ENCODE measurements at regions not wholly inside any gene's neighbourhood (a gene's known extent, or its start where the extent isn't known, plus 50 kb on each side); places are given as distances from the start of the nearest gene placed in this dataset.

DNA sequence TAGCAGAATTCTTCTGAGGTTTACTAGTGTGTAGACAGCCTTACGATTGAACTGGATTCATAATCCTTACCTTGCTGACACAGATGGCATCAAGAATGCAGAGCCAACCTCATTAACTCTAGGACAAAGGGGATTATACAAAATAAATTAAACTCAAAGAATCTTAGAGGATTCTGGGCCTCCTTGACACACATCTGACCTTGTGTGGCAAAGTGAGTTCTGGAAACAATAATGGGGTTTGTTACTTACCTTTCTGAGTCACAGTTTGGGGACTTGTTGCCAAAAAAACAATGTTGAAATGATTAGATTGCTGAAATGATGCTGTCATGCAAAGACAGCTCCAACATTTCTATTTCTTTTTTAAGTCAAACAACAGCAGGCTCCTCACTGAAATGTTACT lies 179.1 kb upstream of the ISX start:
- Histone ChIP-seq H3K4me1 (no peaks in the 10 kb centered on the region), H3K27me3 (no peaks in the 10 kb centered on the region), H3K36me3 (no peaks in the 10 kb centered on the region), H3K27ac (no peak overlapping the region), H3K4me2 (no peak overlapping the region), H3K4me3 (no peak overlapping the region), H3K9me3 (replicated peaks in 1 of 11) (peaks cover 32 to 39% (median 35%) of the 10 kb centered on the region in 11 experiments), H4K20me1 (no peaks in the 10 kb centered on the region), H3K9ac (no peak overlapping the region)
- TF ChIP-seq Cebpa-rat (IDR thresholded peaks at IDR 0.05) = no peak

DNA sequence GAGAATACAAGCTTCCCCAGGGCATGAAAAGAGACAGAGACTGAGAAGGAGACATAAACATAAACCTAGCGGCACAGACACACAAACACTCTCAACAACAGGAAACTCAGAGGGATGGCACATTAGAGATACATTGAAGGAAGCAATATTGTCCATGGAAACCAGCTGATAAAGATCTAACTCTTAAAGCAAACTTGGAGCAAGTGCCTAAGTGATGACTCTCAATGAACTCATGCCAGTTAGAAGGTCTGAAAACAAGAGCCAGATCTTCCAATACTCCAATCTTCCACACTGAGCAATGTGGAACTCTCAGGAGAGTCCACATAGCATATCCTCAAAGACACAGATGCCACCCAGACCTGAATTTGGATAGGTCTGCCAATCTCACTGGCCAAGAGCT lies 168.8 kb upstream of the ISX start:
- peaks cover 0 to 10% (median 2%) of the 10 kb centered on the region in 11 experiments; a peak in 9 of 22 replicates for H3K9me3 ChIP-seq (replicated peaks in 1 of 11)
- H3K27ac ChIP-seq = no peak overlapping the region
- H3K4me1 ChIP-seq = no peaks in the 10 kb centered on the region
- H3K36me3 ChIP-seq = no peaks in the 10 kb centered on the region
- H3K4me2 ChIP-seq = no peak overlapping the region
- H3K9ac ChIP-seq = no peak overlapping the region
- H3K4me3 ChIP-seq = no peak overlapping the region
- no peaks in the 10 kb centered on the region for H4K20me1 ChIP-seq
- TF ChIP-seq Cebpa-rat (IDR thresholded peaks at IDR 0.05) = no peak
- H3K27me3 ChIP-seq = no peaks in the 10 kb centered on the region

DNA sequence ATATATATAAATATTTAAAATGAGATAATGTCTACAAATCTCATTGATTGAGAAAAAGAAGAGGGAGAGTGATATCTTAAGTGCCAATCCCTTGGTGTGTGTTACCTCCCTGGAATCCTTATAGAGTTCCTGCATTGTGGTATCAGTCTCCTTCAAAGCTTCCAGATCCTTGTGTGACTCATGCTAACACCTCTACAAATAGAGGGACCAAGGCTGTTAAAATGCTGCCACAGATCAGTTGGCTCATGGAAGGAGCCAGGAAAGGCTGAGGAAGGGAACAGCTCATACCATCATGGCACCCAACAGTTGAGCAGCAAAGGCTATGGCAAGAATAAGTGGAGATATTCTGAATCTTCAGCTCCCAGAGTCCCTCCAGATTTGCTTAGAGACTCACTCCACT lies 163.6 kb upstream of the ISX start:
- H3K9me3 ChIP-seq (replicated peaks in 1 of 11) = no peaks in the 10 kb centered on the region

DNA sequence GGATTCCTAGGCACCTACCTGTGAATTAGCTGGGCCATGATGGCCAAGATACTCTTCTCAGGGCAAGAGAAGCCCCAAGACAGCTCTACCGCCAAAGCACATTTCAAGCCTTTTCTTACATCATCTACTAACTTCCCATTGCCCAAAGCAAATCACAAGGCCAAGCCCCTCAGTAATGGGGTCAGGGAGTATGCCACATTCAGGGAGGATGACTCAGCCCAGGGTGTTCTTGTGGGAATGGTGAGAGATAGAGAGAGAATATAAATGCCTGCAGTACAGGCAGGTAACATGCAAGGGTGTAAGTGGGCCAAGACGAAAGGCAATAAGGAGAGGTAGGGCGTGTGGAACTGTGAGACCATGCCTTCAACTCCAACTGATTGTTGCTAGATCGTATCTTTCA lies 162.5 kb upstream of the ISX start:
- no peaks in the 10 kb centered on the region for H3K36me3 ChIP-seq
- H3K4me3 ChIP-seq = no peak overlapping the region
- no peak overlapping the region for H3K27ac ChIP-seq
- H4K20me1 ChIP-seq = no peaks in the 10 kb centered on the region
- no peak overlapping the region for H3K9ac ChIP-seq
- no peaks in the 10 kb centered on the region for H3K4me1 ChIP-seq
- TF ChIP-seq Cebpa-rat (IDR thresholded peaks at IDR 0.05) = no peak
- no peaks in the 10 kb centered on the region for H3K27me3 ChIP-seq
- H3K4me2 ChIP-seq = no peak overlapping the region
- no peaks in the 10 kb centered on the region for H3K9me3 ChIP-seq (replicated peaks in 1 of 11)

More for the DNA sequence above, 163.6 kb upstream of the ISX start:
- no peaks in the 10 kb centered on the region for H4K20me1 ChIP-seq
- TF ChIP-seq Cebpa-rat (IDR thresholded peaks at IDR 0.05) = no peak
- no peak overlapping the region for H3K4me3 ChIP-seq
- no peak overlapping the region for H3K4me2 ChIP-seq
- H3K4me1 ChIP-seq = no peaks in the 10 kb centered on the region
- H3K36me3 ChIP-seq = no peaks in the 10 kb centered on the region
- H3K27ac ChIP-seq = no peak overlapping the region
- H3K27me3 ChIP-seq = no peaks in the 10 kb centered on the region
- no peak overlapping the region for H3K9ac ChIP-seq

DNA sequence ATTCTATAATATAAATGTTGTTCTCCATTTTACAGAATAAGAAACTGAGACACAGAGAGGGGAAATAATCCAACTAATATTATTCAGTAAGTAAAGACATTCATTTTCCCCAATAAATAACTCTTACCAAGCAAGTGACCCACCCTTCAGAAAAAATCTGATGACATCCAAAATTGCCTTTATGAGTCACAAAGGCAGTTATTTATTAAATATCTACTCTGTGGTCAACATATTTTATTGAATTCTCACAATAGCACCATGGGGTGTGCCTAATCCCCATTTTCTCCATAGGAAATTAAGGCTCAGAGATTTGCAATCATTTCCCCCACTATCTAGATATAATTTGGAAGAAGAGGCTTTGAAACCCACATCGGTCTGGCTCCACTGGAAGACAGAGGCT lies 161.5 kb upstream of the ISX start:
- H3K4me2 ChIP-seq = no peak overlapping the region
- H3K9me3 ChIP-seq (replicated peaks in 1 of 11) = no peaks in the 10 kb centered on the region
- TF ChIP-seq Cebpa-rat (IDR thresholded peaks at IDR 0.05) = no peak
- no peaks in the 10 kb centered on the region for H3K36me3 ChIP-seq
- no peaks in the 10 kb centered on the region for H3K27me3 ChIP-seq
- H3K4me1 ChIP-seq = no peaks in the 10 kb centered on the region
- no peaks in the 10 kb centered on the region for H4K20me1 ChIP-seq
- no peak overlapping the region for H3K27ac ChIP-seq
- H3K4me3 ChIP-seq = no peak overlapping the region
- H3K9ac ChIP-seq = no peak overlapping the region

DNA sequence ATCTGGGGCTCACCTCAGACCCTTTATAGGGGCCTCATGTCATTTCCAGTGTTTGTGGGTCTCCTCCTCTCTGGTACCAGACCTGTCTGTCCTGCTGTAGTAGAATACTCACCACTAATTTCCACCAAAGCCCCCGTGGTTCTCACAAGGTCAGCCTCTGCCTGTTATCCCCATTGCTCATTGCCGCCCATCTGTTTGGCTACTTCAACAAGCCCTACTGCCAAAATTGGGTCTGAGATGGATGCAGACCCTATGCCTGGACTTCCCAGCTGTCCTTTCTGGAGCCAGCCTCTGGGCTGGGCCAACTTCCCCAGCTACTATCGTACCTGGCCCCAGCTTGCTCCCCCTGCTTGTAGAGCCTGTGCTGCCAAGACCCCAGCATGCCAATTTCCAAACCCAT lies 152.1 kb upstream of the ISX start:
- Histone ChIP-seq H3K4me1 (no peaks in the 10 kb centered on the region), H3K27ac (no peak overlapping the region), H4K20me1 (no peaks in the 10 kb centered on the region), H3K9me3 (replicated peaks in 1 of 11) (no peaks in the 10 kb centered on the region), H3K4me3 (no peak overlapping the region), H3K36me3 (no peaks in the 10 kb centered on the region), H3K4me2 (no peak overlapping the region), H3K27me3 (no peaks in the 10 kb centered on the region), H3K9ac (no peak overlapping the region)
- no peak for TF ChIP-seq Cebpa-rat (IDR thresholded peaks at IDR 0.05)

DNA sequence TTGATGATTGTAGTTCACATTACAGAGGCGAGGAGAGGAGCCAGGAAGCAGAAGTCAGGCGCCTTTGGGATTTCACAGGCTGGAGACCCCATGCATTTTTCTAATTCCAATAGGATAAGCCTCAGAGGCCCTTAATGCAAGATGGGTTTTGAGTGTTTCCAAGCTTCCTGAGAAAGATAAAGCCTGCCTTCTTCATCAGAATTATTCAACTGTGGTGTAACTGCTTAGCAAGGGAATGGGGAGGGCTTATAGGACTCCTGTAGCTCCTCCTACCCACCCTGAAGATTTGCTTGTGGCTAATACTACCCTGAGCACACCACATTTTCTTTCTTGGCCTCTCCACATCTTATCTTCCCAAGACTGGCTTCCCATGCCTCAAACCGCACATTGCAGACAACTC lies 151.1 kb upstream of the ISX start:
- Histone ChIP-seq H3K27ac (no peak overlapping the region), H4K20me1 (no peaks in the 10 kb centered on the region), H3K9me3 (replicated peaks in 1 of 11) (no peaks in the 10 kb centered on the region), H3K4me1 (no peaks in the 10 kb centered on the region), H3K27me3 (no peaks in the 10 kb centered on the region), H3K4me2 (no peak overlapping the region), H3K9ac (no peak overlapping the region), H3K36me3 (no peaks in the 10 kb centered on the region), H3K4me3 (no peak overlapping the region)
- TF ChIP-seq Cebpa-rat (IDR thresholded peaks at IDR 0.05) = no peak

DNA sequence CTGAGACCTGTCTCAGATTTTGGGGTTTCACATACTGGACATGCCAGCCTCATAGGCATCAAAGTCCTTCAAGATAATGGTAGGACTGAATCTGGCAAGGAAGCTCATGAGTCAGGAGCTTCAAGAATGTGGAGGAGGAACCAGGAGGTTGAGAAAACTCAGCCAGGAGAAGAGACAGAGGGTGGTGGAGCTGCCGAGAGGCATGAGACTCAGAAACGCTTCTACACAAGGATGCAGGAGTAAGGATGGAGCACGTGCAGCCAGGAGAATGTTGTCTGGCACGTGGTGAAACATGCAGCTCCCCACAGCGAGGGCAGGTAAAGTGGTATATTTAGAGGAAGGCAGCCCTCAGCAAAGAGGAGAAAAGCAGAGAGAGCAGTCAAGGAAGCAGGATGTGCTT lies 148.7 kb upstream of the ISX start:
- no peak for TF ChIP-seq Cebpa-rat (IDR thresholded peaks at IDR 0.05)

DNA sequence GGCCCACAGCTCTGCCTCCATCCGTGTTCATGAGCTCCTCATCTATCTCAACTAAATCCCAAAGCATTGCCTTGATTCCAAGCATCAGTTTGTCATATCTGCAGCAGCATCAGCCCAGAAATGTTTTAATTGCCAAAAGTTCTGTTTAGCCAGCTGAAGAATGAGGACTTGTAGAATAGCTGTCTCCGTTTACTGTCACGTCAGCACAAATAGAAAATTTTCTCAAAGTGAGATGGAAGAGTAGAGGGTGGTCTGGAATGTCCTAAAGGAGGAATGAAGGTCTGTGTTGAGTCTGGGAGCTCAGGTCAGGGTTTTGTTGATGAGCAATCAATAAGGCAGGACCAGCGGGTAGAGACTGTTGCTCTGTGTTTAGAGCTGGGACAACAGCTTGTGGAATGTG lies 134.9 kb upstream of the ISX start:
- no peak overlapping the region for H3K4me3 ChIP-seq
- H3K27me3 ChIP-seq = no peaks in the 10 kb centered on the region
- H3K9me3 ChIP-seq (replicated peaks in 1 of 11) = no peaks in the 10 kb centered on the region; a peak in 1 of 22 replicates
- no peak overlapping the region for H3K9ac ChIP-seq
- H3K27ac ChIP-seq = no peak overlapping the region
- H4K20me1 ChIP-seq = no peaks in the 10 kb centered on the region
- H3K4me1 ChIP-seq = no peaks in the 10 kb centered on the region
- no peaks in the 10 kb centered on the region for H3K36me3 ChIP-seq
- no peak overlapping the region for H3K4me2 ChIP-seq
- no peak for TF ChIP-seq Cebpa-rat (IDR thresholded peaks at IDR 0.05)

More for the DNA sequence above, 148.7 kb upstream of the ISX start:
- Histone ChIP-seq H3K27me3 (no peaks in the 10 kb centered on the region), H4K20me1 (no peaks in the 10 kb centered on the region), H3K36me3 (no peaks in the 10 kb centered on the region), H3K9ac (no peak overlapping the region), H3K4me3 (no peak overlapping the region), H3K4me2 (no peak overlapping the region), H3K4me1 (no peaks in the 10 kb centered on the region), H3K27ac (no peak overlapping the region), H3K9me3 (replicated peaks in 1 of 11) (no peaks in the 10 kb centered on the region)

DNA sequence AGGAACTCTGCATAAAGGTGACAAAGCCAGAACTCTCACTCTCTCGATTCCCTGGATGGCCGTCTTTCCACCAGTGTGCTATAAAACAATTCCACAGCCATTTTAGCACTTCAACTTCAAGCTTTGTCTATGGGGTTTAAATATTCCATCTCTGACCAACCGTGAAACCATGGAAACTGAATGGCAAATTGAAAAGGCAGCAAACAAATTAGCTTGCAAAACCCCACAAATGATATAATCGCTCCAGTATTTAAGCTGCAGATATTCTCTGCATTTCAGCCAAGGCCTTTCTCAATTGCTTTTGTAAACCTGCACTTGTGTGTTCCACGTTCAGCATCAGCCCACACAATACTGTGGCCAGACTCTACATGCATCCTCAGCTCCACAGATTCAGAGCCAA lies 131.7 kb upstream of the ISX start:
- no peaks in the 10 kb centered on the region for H3K27me3 ChIP-seq
- no peak for TF ChIP-seq Cebpa-rat (IDR thresholded peaks at IDR 0.05)
- no peaks in the 10 kb centered on the region for H4K20me1 ChIP-seq
- H3K36me3 ChIP-seq = no peaks in the 10 kb centered on the region
- H3K27ac ChIP-seq = no peak overlapping the region
- H3K4me1 ChIP-seq = no peaks in the 10 kb centered on the region
- H3K4me2 ChIP-seq = no peak overlapping the region
- no peak overlapping the region for H3K4me3 ChIP-seq
- H3K9me3 ChIP-seq (replicated peaks in 1 of 11) = peaks cover 0 to 6% (median 0%) of the 10 kb centered on the region in 11 experiments; a peak in 3 of 22 replicates
- no peak overlapping the region for H3K9ac ChIP-seq

DNA sequence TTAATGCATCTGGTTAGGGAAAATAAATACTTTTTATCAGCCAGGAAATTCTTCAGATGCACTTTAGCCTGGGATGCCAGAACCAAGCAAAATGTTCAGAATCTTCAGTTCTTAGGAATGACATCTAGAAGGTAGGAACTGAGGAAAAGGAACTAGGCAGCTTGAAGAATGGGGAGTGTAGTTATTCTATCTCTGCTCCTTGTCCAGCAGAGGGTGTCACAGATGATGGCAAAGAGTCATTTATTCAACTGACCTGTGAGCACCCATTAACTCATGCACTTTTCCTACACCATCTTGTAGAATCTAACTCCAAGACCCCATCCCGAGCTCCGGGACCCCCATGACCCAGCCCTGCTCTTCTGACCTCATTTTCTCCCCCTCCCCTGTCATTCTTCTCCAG lies 122.1 kb upstream of the ISX start:
- no peaks in the 10 kb centered on the region for H3K9me3 ChIP-seq (replicated peaks in 1 of 11)
- H3K9ac ChIP-seq = no peak overlapping the region
- no peak for TF ChIP-seq Cebpa-rat (IDR thresholded peaks at IDR 0.05)
- no peaks in the 10 kb centered on the region for H3K27me3 ChIP-seq
- H3K4me3 ChIP-seq = no peak overlapping the region
- no peak overlapping the region for H3K4me2 ChIP-seq
- no peaks in the 10 kb centered on the region for H3K4me1 ChIP-seq
- H3K27ac ChIP-seq = no peak overlapping the region
- H4K20me1 ChIP-seq = no peaks in the 10 kb centered on the region
- H3K36me3 ChIP-seq = no peaks in the 10 kb centered on the region
